GM12891 (cell line): ENCODE measurements at regions not wholly inside any gene's neighbourhood (a gene's known extent, or its start where the extent isn't known, plus 50 kb on each side); places are given as distances from the start of the nearest gene placed in this dataset.

Experiments
- DNase-seq: peaks from one replicate; pipeline ENCODE4 v3.0.0; 2011; ENCODE audit warnings: low spot score; ENCODE audit not compliant: insufficient read length
- FAIRE-seq: peaks from 2 replicates; lab custom pipeline; 2011; peaks lifted over from hg19 to GRCh38; lab: Jason Lieb, UNC
- PAX5 ChIP-seq: IDR thresholded peaks from 2 replicates; pipeline ENCODE4 v1.6.1; 2011; ENCODE audit warnings: low read length, moderate library complexity, mild to moderate bottlenecking; ENCODE audit not compliant: insufficient read depth, severe bottlenecking
- POLR2A ChIP-seq: IDR thresholded peaks from 2 replicates; pipeline ENCODE4 v1.6.1; 2011; ENCODE audit warnings: low read depth, low read length, control low read depth
- POLR2AphosphoS5 ChIP-seq: IDR thresholded peaks from 2 replicates; pipeline ENCODE4 v1.6.1; 2011; ENCODE audit warnings: low read depth, low read length, control low read depth
- POU2F2 ChIP-seq: IDR thresholded peaks from 2 replicates; pipeline ENCODE4 v1.6.1; 2011; ENCODE audit warnings: low read depth, mild to moderate bottlenecking, control low read depth, low read length, moderate library complexity
- SPI1 ChIP-seq: IDR thresholded peaks from 2 replicates; pipeline ENCODE4 v1.6.1; 2011; ENCODE audit warnings: low read depth, low read length, control low read depth
- TAF1 ChIP-seq: IDR thresholded peaks from 2 replicates; pipeline ENCODE4 v1.6.1; 2011; ENCODE audit warnings: low read depth, low read length, control low read depth

DNA sequence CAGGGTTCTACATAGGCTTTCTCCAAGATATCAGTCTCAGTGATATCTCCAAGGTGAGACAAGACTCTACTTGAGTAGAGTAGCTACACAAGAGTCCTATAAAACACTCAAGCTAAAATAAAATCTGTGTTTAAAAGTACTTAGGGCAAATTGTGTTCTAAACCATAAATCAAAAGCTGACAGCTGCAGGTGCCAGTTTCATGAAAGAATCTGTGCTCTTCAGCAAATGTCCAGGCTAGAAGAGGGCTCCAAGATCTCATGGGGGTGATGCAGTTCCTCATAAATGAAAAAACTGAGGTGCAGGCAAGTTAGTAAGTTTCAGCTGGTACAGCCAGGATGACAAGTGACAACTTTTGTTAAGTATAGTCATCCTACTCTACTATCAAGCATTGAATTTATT lies 142.8 kb upstream of the TNPO1 start:
- TF ChIP-seq POLR2A, result no peak
- no peak for TF ChIP-seq PAX5
- no peak for TF ChIP-seq POLR2AphosphoS5
- TF ChIP-seq SPI1, result no peak
- TF ChIP-seq POU2F2, result no peak
- TF ChIP-seq TAF1, result no peak
- DNase-seq (no peak), FAIRE-seq (no peak)

DNA sequence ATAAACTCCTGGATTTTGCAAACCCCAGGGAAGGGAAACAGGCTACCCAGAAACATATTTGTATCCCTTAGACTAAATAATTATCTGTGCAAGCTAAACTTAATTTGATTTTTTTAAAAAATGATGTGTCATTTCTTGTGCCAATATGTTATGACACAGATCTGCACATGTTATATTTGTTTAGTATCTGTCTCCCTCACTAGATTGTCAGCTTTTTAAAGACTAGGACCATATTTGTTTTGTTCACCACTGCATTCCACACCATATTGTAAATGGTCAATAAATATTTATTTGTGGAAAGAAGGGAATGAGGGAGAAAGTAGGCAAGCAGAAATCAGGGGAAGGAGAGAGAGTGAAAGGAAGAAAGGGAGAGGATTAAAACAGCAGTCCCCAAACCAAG lies 143.3 kb upstream of the TNPO1 start:
- DNase-seq (no peak), FAIRE-seq (no peak)
- no peak for TF ChIP-seq TAF1
- no peak for TF ChIP-seq PAX5
- TF ChIP-seq SPI1, result no peak
- TF ChIP-seq POLR2A, result no peak
- TF ChIP-seq POU2F2, result no peak
- TF ChIP-seq POLR2AphosphoS5, result no peak

- FAIRE-seq (no peak), DNase-seq (no peak)
- no peak for TF ChIP-seq POLR2AphosphoS5
- TF ChIP-seq PAX5, result no peak
- TF ChIP-seq TAF1, result no peak
- TF ChIP-seq POU2F2, result no peak
- TF ChIP-seq POLR2A, result no peak
- no peak for TF ChIP-seq SPI1
Observed at GRCh38 chr5:72667708-72668107, 148.8 kb upstream of the TNPO1 start.

DNA sequence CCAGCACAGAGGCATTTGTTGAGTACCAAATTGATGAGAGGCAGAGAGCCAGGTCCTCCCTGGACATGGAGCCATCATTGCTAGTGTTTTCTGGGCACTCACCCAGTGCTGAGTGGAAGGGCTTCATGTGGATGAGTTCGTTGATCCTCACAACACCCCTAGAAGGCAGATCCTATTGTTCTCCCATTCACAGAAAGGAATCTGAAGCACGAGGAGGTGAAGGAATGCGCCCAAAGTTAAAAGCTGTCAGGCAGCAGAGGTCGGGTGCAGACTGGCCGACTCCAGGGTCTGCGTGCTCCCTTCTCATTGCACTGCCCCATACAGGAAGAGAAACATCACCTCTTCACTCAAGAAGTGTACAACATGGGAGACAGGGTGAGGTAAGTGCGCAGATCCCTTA lies 153.5 kb upstream of the TNPO1 start:
- TF ChIP-seq POLR2AphosphoS5 (no peak), POLR2A (no peak)
- FAIRE-seq (no peak), DNase-seq (no peak)

DNA sequence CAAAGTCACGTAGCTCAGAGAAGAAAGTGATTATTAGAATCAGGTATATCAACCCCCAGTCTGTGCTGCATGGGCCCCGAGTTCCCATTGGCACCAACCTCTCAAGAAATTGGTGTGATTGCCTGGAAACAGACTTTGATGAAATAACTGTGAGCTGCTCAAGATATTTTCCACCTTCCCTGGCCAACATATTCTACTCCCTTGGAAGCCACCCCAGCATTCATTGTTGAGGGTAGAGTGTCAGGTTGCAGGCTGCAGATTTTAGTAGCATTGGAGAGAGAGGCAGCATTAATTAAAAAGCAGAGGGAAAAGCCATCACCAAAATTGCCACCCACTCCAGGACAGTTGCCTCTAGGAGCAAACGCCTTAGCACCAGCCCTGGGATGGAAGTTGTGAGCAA lies 154.2 kb upstream of the TNPO1 start:
- FAIRE-seq (no peak), DNase-seq (no peak)
- no peak for TF ChIP-seq PAX5
- TF ChIP-seq POLR2AphosphoS5, result no peak
- TF ChIP-seq POU2F2, result no peak

DNA sequence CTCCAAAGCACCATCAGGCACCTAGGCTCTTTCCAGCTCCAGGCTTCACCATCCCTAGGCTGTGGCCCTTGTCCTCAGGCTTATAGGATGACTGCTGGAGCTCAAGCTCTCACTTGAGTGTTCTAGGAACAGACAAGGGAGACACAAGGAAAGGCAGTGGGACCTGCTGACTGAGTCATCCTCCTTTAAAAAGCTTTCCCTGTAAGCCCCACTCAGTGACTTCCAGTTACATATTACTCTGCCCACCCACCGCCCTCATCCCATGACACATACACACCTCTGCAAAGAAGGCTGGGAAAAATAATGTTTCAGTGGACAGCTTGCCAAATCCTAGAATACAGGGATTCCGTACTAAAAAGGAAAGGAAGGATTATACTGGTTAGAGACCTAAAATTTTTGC lies 154.2 kb upstream of the ZNF366 start:
- no peak for TF ChIP-seq POU2F2
- no peak for TF ChIP-seq TAF1
- TF ChIP-seq SPI1, result no peak
- TF ChIP-seq POLR2AphosphoS5, result no peak
- no peak for TF ChIP-seq POLR2A
- FAIRE-seq (no peak), DNase-seq (no peak)

- FAIRE-seq (no peak), DNase-seq (no peak)
- no peak for TF ChIP-seq PAX5
- TF ChIP-seq POLR2AphosphoS5, result no peak
- TF ChIP-seq POLR2A, result no peak
- TF ChIP-seq TAF1, result no peak
- no peak for TF ChIP-seq POU2F2
- no peak for TF ChIP-seq SPI1
Observed at GRCh38 chr5:72659726-72660125, 152.5 kb upstream of the ZNF366 start.

GRCh38 chr5:72658761-72659540 lies 151.7 kb upstream of the ZNF366 start:
- DNase-seq (no peak), FAIRE-seq (no peak)
- no peak for TF ChIP-seq POU2F2
- no peak for TF ChIP-seq TAF1
- no peak for TF ChIP-seq PAX5
- TF ChIP-seq SPI1, result no peak
- TF ChIP-seq POLR2A, result no peak
- no peak for TF ChIP-seq POLR2AphosphoS5

GRCh38 chr5:72658161-72658560 lies 151.0 kb upstream of the ZNF366 start:
- FAIRE-seq, result no peak
- TF ChIP-seq TAF1 (no peak), SPI1 (no peak), PAX5 (no peak), POLR2AphosphoS5 (no peak), POLR2A (no peak), POU2F2 (no peak)
- no peak for DNase-seq

DNA sequence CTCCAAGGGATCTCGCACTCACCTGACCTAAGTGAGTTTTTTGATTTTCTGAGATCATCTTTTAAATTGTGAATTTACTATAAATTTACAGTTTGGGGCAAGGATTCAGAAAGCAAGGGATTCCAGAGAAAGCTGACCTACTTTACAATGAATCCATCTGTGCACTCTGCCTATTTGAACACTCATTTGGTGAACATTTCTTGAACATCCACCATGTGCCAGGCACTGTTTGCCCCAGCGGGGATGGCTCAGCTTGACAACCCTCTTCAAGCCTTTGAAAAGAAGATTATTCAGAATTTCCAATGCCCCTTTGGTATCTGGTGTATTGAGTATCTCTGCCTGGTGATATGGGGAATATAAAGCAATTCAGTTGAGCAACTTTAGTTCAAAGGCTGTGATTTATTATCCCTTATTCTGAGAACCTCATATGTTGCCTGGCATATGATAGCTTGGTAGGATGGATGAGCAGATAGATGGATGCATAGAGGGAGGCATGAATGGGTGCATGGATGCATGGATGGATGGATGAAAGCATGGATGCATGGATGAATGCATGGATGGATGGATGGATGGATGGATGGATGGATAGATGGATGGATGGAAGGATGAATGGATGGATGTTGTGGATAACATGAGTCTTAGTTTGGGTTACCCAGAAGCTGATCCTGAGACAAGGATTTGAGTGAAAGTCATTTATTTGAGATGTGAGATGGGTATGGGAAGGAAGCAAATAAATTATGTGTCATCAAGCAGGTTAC lies 149.7 kb upstream of the ZNF366 start:
- no peak for DNase-seq
- no peak for TF ChIP-seq POLR2A
- TF ChIP-seq TAF1, result no peak
- TF ChIP-seq POLR2AphosphoS5, result no peak
- no peak for TF ChIP-seq POU2F2
- FAIRE-seq, result no peak
